Non-pigmented ciliary epithelial cell (primary cell): ENCODE measurements at regions not wholly inside any gene's neighbourhood (a gene's known extent, or its start where the extent isn't known, plus 50 kb on each side); places are given as distances from the start of the nearest gene placed in this dataset.
"Not testable (repeated sequence)": the region's sequence is repeated elsewhere in the genome, so short reads cannot be mapped to it uniquely, and the experiment has no call there.

ENCODE experiments used
- DNase-seq: peaks from one replicate; pipeline ENCODE4 v3.0.0-alpha.2; 2010; ENCODE audit warnings: low read depth

GRCh38 chr10:2543142-2543886 lies 524.0 kb upstream of the PFKP start:
- no peak for DNase-seq

- DNase-seq = no peak
Measured at GRCh38 chr10:2541176-2541575, 526.2 kb upstream of the PFKP start.

- DNase-seq = no peak
Measured at GRCh38 chr10:2529945-2530344, 537.4 kb upstream of the PFKP start.

- DNase-seq = no peak
Measured at GRCh38 chr10:2525781-2526180, 541.6 kb upstream of the PFKP start.

- DNase-seq = no peak
Measured at GRCh38 chr10:2519139-2519538, 548.2 kb upstream of the PFKP start.

- peak; percentile 22 for DNase-seq
Measured at GRCh38 chr10:2509081-2509531, 558.2 kb upstream of the PFKP start.

- DNase-seq = not testable (repeated sequence)
Measured at GRCh38 chr10:2501366-2501940, 565.9 kb upstream of the PFKP start.

- no peak for DNase-seq
Measured at GRCh38 chr10:2494399-2494798, 572.9 kb upstream of the PFKP start.

- DNase-seq = no peak
Measured at GRCh38 chr10:2488446-2489005, 578.8 kb upstream of the PFKP start.

GRCh38 chr10:2487921-2488320 lies 579.4 kb upstream of the PFKP start:
- DNase-seq = no peak

GRCh38 chr10:2478656-2479055 lies 588.7 kb upstream of the PFKP start:
- no peak for DNase-seq

- no peak for DNase-seq
Measured at GRCh38 chr10:2476812-2477553, 590.4 kb upstream of the PFKP start.

- DNase-seq = no peak
Measured at GRCh38 chr10:2476218-2476811, 591.0 kb upstream of the PFKP start.

- DNase-seq = no peak
Measured at GRCh38 chr10:2475711-2476217, 591.6 kb upstream of the PFKP start.

GRCh38 chr10:2471811-2472210 lies 595.5 kb upstream of the PFKP start:
- DNase-seq = no peak

GRCh38 chr10:2469802-2470201 lies 597.5 kb upstream of the PFKP start:
- no peak for DNase-seq

- no peak for DNase-seq
Measured at GRCh38 chr10:2464483-2464882, 602.9 kb upstream of the PFKP start.

GRCh38 chr10:2463316-2463715 lies 604.0 kb upstream of the PFKP start:
- no peak for DNase-seq

- DNase-seq = no peak
Measured at GRCh38 chr10:2462581-2462980, 604.8 kb upstream of the PFKP start.

GRCh38 chr10:2460812-2461211 lies 606.5 kb upstream of the PFKP start:
- peak; percentile 5 for DNase-seq

GRCh38 chr10:2459713-2460112 lies 607.6 kb upstream of the PFKP start:
- DNase-seq = no peak

GRCh38 chr10:2456834-2457233 lies 610.5 kb upstream of the PFKP start:
- no peak for DNase-seq
